ENCODE measurements at regions not wholly inside any gene's neighbourhood (a gene's known extent, or its start where the extent isn't known, plus 50 kb on each side); places are given as distances from the start of the nearest gene placed in this dataset.
"Not testable (repeated sequence)": the region's sequence is repeated elsewhere in the genome, so short reads cannot be mapped to it uniquely, and the experiment has no call there.

DNA sequence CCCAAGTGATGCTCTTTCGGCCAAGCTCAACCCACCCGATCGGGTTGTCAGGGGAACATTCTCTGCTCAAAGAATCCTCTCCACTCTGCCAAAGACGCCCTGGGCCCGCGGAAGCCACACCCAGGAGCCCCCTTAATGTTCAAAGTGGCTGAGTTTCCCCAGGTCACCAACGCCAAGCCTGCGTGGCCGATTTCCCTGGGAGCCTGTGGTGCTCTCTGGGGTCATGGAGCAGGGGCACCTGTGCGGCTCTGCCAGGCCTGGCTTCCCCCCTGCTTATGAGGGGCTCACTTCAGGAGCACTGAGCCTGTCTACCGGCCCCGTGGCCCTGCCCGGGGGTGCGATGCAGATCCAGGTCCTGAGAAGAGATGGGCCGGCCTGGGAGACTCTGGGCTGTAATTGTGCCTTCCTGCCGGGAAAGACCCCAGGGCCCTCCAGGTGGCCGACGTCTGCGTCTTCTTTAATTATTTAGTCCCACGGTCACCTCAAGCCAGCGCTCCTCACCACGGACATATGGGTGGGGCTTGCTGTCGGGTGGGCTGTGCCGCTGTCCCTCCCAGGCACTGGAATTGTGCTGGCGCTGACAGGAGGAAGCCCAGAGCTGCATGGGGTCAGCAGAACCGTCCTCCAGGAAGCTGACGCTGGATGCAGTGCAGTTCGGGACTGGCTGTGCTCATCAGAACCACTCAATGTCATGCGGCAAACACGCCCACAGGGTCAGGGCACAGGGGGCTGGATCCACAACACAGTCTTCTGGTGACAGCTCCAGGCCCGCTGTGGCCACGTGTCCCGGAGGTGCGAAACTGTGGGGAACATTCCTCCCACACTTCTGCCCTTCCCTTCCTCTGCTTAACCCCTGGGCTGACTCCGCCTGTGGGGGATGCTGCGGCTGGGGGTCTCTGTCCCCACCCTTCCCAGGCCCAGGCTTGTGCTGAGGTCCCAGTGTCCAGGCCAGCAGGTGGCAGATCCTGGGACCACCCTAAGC lies 267.6 kb upstream of the SFSWAP start:
- no peak overlapping the region for H3K4me3 Mint-ChIP-seq
- no peak for DNase-seq (ENCODE audit: low spot score in 2 of 2)
- no peak overlapping the region for H3K27ac Mint-ChIP-seq
- H3K4me1 Mint-ChIP-seq, result no peaks in the 10 kb centered on the region
- peaks cover 5% of the 10 kb centered on the region for H3K27me3 Mint-ChIP-seq
- H3K9me3 Mint-ChIP-seq, result no peaks in the 10 kb centered on the region
- no peaks in the 10 kb centered on the region for H3K36me3 Mint-ChIP-seq
- ATAC-seq (ENCODE audit: low read depth), result no peak

DNA sequence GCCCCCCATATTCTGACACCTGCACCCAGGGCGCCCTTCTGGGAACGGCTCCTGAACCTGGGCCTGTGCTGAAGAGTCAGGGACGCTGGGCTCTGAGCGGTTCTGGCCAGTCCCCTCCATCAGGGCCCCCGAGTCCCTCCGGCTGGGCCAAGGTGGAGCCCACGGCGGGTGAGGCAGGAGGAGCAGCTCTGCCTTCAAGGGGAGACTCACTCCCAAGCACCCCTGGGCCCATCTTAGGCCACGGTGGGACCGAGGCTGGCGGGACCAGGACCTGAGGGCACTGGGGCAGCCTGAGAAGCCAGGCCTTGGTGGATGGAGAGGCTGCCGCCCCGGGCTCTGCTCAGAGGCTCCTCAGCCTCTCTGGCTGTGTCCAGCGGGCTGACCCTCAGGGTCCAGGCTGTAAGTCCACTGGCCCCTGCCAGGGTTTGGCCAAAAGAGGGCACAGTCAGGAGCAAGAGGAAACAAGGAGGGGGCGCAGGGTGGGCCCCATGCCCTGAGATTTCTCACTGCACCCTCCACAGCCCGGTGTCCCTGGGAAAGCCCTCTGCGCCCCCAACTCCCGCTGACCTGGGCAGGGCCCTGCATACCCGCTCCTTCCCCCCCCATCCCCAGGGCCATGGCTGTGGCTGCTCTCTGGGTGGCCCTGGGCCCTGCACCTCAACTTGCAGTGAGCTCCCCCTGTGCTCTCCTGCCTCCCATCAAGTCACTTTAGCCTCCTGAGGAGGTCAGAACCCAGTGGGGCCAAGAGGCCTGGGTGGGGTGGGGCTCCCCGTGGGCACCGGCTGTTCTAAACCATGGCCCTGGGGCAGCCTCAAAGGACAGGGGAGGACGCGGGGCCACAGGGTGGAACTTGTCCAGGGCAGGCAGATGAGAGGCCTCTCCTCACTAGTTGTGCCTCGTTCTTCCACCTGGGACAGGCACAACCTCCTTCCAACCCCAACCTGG lies 266.4 kb upstream of the SFSWAP start:
- H3K9me3 Mint-ChIP-seq, result no peaks in the 10 kb centered on the region
- ATAC-seq (ENCODE audit: low read depth) (no peak), DNase-seq (ENCODE audit: low spot score in 2 of 2) (no peak)
- no peak overlapping the region for H3K4me3 Mint-ChIP-seq
- H3K27me3 Mint-ChIP-seq, result peaks cover 2% of the 10 kb centered on the region
- no peak overlapping the region for H3K27ac Mint-ChIP-seq
- H3K36me3 Mint-ChIP-seq, result no peaks in the 10 kb centered on the region
- H3K4me1 Mint-ChIP-seq, result no peaks in the 10 kb centered on the region

DNA sequence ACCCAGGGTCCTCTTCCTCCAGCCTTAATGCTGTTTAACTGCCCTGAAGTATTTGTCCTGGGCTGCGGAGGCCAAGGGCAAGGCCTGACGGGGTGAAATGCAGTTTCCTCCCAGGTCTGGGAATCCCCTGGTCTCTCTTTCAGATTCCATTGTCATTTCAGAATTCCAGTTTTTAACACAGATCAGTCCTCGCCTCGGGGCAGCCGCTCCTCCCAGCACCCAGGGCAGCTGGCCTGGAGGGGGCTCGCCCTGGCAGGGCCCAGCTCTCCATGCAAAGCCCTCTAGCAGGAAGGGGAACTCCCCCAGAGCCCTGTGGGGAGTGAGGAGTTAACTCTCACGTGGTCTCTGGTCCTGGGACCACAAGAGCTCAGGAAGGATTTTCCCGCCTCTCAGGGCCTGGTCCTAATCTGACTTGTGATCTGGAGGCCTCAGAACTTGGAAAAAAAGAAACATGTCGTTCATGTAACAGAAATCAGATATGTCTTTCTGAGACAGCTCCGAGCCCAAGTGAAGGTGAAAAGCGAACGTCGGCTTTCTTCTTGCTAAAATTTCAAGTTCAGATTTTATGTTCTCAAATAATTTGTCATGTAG lies 265.6 kb upstream of the SFSWAP start:
- H3K4me3 Mint-ChIP-seq, result no peak overlapping the region
- H3K9me3 Mint-ChIP-seq, result no peaks in the 10 kb centered on the region
- H3K36me3 Mint-ChIP-seq, result no peaks in the 10 kb centered on the region
- DNase-seq (ENCODE audit: low spot score in 2 of 2) (no peak), ATAC-seq (ENCODE audit: low read depth) (no peak)
- H3K4me1 Mint-ChIP-seq, result no peaks in the 10 kb centered on the region
- no peak overlapping the region for H3K27ac Mint-ChIP-seq
- H3K27me3 Mint-ChIP-seq, result peaks cover 2% of the 10 kb centered on the region

DNA sequence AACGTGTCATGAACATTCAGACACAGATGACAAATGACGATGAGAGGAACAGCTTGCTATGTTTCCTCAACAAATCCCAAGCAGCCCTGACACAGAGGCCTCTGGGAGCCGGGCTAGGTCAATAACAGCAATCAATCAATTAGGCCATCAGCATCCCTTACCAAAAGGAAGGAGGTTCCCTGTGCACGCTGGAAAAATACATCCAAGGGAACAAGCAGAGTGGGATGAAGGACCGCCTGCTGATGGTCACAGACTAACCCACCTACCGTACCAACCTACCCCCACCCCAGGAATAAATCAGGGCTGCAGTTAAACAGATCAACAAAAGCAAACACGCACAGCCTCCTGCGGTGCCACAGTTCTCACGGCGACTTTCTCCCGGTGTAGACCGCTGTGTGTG lies 265.1 kb upstream of the SFSWAP start:
- H3K27ac Mint-ChIP-seq, result no peak overlapping the region
- H3K4me1 Mint-ChIP-seq, result no peaks in the 10 kb centered on the region
- ATAC-seq (ENCODE audit: low read depth) (no peak), DNase-seq (ENCODE audit: low spot score in 2 of 2) (no peak)
- peaks cover 2% of the 10 kb centered on the region for H3K27me3 Mint-ChIP-seq
- H3K36me3 Mint-ChIP-seq, result no peaks in the 10 kb centered on the region
- H3K9me3 Mint-ChIP-seq, result no peaks in the 10 kb centered on the region
- H3K4me3 Mint-ChIP-seq, result no peak overlapping the region

DNA sequence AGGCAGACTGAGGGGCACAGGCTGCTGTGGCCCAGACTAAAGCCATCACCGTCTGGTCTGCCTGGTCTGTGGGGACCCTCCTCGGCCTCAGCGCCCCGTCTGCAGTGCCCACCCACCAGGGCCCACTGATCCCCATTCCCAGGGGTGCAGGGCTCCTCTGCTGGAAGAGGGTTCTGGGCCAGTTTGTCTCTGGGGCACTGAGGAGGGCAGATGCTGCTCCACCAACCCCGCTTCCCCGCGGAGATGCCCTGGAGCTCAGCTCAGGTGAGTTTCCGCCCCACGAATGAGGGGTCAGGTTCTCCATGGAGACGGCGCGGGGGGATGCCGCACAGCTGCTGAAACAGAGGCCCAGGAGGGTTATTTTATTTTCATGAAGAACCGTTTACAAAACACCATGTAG lies 263.3 kb upstream of the SFSWAP start:
- not testable (repeated sequence) for H3K4me1 Mint-ChIP-seq; ATAC-seq (ENCODE audit: low read depth); H3K36me3 Mint-ChIP-seq; H3K27me3 Mint-ChIP-seq; H3K9me3 Mint-ChIP-seq; DNase-seq (ENCODE audit: low spot score in 2 of 2); H3K27ac Mint-ChIP-seq; H3K4me3 Mint-ChIP-seq

DNA sequence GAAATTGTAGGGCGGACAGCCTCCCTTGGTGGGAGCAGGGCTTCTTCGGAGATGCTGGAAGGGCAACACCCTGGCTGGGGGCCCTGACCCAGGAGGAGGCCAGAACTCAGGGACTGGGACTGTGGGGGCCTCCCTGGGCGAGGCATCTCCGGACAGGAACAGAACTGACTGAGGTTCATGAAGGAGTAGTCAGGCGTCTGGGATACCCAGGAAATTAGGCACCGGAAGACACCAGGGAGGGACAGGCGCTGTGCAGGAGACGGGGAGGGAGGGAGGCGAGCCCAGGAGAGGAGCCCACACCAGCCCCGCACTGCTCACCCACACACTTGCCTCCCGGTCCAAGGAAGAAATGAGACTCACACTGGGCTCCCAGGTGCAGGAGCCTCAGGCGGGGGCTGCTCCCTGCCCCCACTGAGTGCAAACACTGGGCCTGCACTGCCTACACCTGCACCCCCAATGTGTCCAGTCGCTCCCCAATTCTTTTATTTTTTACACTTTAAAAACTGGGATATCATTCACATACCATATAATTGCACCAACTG lies 262.6 kb upstream of the SFSWAP start:
- Mint-ChIP-seq H3K4me1 (no peaks in the 10 kb centered on the region), H3K36me3 (no peaks in the 10 kb centered on the region), H3K27me3 (no peaks in the 10 kb centered on the region), H3K9me3 (peaks cover 5% of the 10 kb centered on the region), H3K4me3 (no peak overlapping the region), H3K27ac (no peak overlapping the region)
- ATAC-seq (ENCODE audit: low read depth) (no peak), DNase-seq (ENCODE audit: low spot score in 2 of 2) (no peak)

DNA sequence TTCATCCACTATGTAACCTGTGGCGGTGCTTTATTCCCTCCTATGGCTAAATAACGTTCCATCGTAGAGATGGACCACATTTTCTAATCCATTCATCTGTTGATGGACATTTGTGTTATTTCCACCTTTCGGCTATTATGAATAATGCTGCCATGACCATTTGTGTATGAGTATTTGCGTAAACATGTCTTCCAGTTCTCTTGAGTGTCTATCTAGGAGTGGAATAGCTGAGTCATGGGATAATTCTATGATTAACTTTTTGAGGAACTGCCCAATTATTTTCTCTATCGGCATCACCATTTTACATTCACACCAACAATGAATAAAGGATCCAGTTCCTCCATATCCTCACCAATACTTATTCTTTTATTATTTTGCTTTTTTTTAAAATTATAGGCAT lies 261.9 kb upstream of the SFSWAP start:
- Mint-ChIP-seq H3K4me1 (no peaks in the 10 kb centered on the region), H3K27me3 (no peaks in the 10 kb centered on the region), H3K4me3 (no peak overlapping the region), H3K36me3 (no peaks in the 10 kb centered on the region), H3K9me3 (peaks cover 5% of the 10 kb centered on the region), H3K27ac (no peak overlapping the region)
- DNase-seq (ENCODE audit: low spot score in 2 of 2) (no peak), ATAC-seq (ENCODE audit: low read depth) (no peak)

DNA sequence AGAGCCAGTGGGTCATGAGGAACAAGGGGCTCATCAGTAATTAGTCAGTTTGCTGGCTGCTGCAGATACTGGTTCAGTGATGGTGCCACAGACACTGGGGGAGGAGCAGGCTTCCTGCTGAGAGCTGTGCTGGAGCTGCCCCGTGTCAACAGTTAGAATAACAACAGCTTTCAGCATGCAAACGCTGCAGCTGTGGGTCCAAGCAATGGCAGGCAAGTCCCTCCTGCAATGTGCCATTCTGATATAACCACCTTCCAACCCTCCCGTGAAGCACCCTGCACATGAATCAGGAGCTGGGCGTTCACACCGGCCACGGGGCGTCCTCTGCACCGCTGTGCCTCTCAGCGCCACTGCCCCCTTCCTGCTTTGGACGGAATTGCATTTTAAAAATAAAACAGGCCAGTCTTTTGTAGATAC lies 258.4 kb upstream of the SFSWAP start:
- H3K27ac Mint-ChIP-seq, result no peak overlapping the region
- no peak overlapping the region for H3K4me3 Mint-ChIP-seq
- no peaks in the 10 kb centered on the region for H3K36me3 Mint-ChIP-seq
- DNase-seq (ENCODE audit: low spot score in 2 of 2) (no peak), ATAC-seq (ENCODE audit: low read depth) (no peak)
- H3K4me1 Mint-ChIP-seq, result no peaks in the 10 kb centered on the region
- H3K9me3 Mint-ChIP-seq, result peaks cover 5% of the 10 kb centered on the region
- H3K27me3 Mint-ChIP-seq, result peaks cover 16% of the 10 kb centered on the region

DNA sequence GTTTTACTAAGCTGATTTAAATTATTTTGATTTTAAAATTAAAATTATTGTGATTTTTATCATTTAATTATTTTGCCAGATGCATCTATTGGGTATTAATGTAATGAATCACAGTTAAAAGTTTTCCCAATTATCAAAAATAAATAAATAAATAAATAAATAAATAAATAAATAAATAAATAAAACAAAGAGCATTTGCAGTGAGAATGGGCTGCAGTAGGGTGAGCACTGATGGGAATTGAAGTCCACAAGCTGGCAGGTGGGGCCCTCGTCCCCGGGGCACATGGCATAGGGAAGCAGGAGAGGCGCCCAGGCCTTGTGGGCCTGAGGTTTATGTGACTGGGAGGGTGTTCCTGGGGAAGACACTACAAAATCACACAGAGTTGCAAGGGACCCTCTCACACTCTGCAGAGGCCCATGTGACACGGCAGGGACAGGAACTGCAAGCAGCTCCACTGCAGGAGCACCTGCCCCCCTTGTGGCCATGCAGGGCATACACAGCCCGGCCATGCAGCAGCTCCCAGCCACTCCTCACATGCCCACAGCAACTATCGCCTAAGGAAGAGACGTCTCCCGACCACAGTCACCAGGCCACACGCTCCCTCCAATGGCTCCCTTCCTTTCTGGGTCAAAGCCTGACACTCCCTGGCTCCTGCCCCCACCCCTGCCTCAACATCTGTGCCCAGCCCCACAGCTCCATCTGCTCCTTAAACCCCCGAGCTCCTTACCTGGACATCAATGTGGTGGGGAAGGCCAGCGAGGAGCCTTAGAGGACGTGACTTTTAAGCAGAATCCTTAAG lies 256.3 kb upstream of the SFSWAP start:
- no peak for DNase-seq (ENCODE audit: low spot score in 2 of 2)
- Mint-ChIP-seq H3K36me3 (no peaks in the 10 kb centered on the region), H3K4me1 (no peaks in the 10 kb centered on the region), H3K27me3 (peaks cover 21% of the 10 kb centered on the region), H3K4me3 (no peak overlapping the region), H3K9me3 (peaks cover 5% of the 10 kb centered on the region), H3K27ac (no peak overlapping the region)
- ATAC-seq (ENCODE audit: low read depth), result peak; percentile 48

DNA sequence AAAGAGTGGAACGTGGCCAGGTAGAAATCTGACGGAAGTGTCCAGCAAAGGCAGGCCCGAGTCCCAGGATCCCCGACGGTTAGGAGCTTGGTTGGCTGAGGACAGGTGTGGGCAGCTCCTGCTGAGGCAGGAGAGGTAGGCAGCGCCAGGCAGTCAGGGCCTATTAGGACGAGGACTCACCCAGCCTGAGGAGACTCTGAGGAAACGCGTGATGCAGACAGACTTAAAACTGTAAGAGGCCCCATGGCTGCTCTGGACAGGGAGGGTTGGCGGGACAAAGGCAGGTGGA lies 255.7 kb upstream of the SFSWAP start:
- peaks cover 22% of the 10 kb centered on the region for H3K27me3 Mint-ChIP-seq
- H3K27ac Mint-ChIP-seq, result no peak overlapping the region
- no peak for ATAC-seq (ENCODE audit: low read depth)
- H3K36me3 Mint-ChIP-seq, result no peaks in the 10 kb centered on the region
- H3K9me3 Mint-ChIP-seq, result peaks cover 5% of the 10 kb centered on the region
- no peak overlapping the region for H3K4me3 Mint-ChIP-seq
- H3K4me1 Mint-ChIP-seq, result no peaks in the 10 kb centered on the region
- no peak for DNase-seq (ENCODE audit: low spot score in 2 of 2)

DNA sequence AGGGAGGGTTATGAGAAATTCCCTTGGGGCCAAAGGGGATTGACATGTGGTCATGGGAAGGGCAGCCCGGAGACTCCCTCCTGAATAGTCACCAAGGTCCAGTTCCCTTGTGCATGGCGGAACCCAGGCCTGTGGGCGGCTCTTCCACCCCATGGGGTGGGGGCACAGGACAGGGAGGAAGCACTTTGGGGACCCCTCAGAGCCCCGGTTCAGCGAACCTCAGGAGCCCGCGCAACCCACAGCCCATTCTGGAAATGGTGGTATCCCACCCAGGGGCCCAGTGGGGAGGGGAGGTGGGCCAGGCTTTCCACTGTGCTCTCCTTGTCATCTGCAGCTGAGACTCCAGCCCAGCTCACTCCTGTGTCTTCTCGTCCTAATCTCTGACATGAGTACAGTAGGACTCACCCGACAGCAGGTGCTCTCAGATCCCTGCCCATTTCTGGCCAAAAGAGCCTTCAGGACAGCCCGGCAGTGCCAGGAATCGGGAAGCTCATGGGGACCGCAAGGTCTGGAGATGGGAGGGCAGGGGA lies 255.2 kb upstream of the SFSWAP start:
- no peaks in the 10 kb centered on the region for H3K36me3 Mint-ChIP-seq
- peaks cover 5% of the 10 kb centered on the region for H3K9me3 Mint-ChIP-seq
- no peak overlapping the region for H3K27ac Mint-ChIP-seq
- H3K4me3 Mint-ChIP-seq, result no peak overlapping the region
- H3K4me1 Mint-ChIP-seq, result no peaks in the 10 kb centered on the region
- ATAC-seq (ENCODE audit: low read depth) (no peak), DNase-seq (ENCODE audit: low spot score in 2 of 2) (no peak)
- H3K27me3 Mint-ChIP-seq, result peaks cover 25% of the 10 kb centered on the region

DNA sequence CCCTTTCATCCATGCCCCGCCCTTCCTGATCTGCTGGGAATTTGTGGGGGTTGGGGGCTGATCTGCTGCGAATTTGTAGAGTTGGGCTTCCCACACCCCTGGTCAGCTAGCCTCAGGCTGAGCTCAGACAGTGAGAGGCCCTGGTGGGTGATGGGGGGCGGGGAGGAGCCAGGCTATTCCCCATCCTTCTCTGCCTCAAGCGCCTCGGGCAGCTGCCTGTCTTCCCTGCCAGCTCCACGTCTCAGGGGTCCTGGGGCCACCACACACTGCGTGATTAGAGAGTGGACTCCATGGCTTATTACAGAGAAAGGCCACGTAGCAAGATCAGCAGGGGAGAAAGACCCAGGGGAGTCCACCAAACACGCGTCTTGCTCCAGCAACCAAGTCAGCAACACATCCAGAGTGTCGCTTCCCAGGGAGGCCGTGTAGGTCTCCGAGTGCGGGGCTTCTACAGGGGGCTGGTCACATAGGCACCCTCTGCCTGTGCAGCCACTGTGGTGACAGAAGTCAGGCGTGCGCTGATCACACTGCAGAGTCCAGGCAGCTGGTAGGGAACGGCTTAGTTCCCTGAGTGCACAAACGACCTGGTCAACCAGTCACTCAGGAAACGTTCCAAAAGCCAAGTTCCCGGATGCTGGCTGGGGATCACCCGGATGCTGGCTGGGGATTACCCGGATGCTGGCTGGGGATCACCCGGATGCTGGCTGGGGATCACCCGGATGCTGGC lies 254.4 kb upstream of the SFSWAP start:
- no peak for DNase-seq (ENCODE audit: low spot score in 2 of 2)
- Mint-ChIP-seq H3K9me3 (peaks cover 5% of the 10 kb centered on the region), H3K27me3 (peaks cover 25% of the 10 kb centered on the region), H3K27ac (no peak overlapping the region), H3K4me1 (no peaks in the 10 kb centered on the region), H3K36me3 (no peaks in the 10 kb centered on the region), H3K4me3 (no peak overlapping the region)
- ATAC-seq (ENCODE audit: low read depth), result no peak

DNA sequence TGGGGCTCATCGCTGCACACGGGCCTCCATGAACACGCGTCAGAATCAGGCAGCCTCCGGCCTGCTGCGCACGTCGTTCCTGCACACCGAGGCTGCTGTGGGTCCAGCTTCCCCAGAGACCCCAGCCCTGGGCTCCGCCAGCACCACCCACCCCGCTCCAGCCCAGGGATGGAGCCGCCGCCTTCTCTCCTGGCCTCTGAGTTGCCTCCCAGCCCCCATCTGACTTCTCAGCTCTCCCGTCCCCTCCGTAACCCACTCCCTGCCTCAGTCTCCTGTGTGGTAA lies 253.9 kb upstream of the SFSWAP start:
- ATAC-seq (ENCODE audit: low read depth) (no peak), DNase-seq (ENCODE audit: low spot score in 2 of 2) (no peak)
- no peak overlapping the region for H3K4me3 Mint-ChIP-seq
- H3K27me3 Mint-ChIP-seq, result peaks cover 25% of the 10 kb centered on the region
- peaks cover 1% of the 10 kb centered on the region for H3K9me3 Mint-ChIP-seq
- H3K27ac Mint-ChIP-seq, result no peak overlapping the region
- no peaks in the 10 kb centered on the region for H3K36me3 Mint-ChIP-seq
- H3K4me1 Mint-ChIP-seq, result no peaks in the 10 kb centered on the region
